Activated naive CD8-positive, alpha-beta T cell treated with anti-CD3 and anti-CD28 coated beads, Interleukin-2, amount 50 U/mL, for 24 hours (primary cell): ENCODE measurements at regions not wholly inside any gene's neighbourhood (a gene's known extent, or its start where the extent isn't known, plus 50 kb on each side); places are given as distances from the start of the nearest gene placed in this dataset.

Experiments
- ATAC-seq: fragments of 150-1000 bp; cut with Tn5 transposase; one replicate; pipeline ENCODE4 v1.10.0; 2021
- DNase-seq: peaks from one replicate; pipeline ENCODE4 v3.0.0; 2021
- H3K27ac Mint-ChIP-seq: one replicate; pipeline ENCODE4 v1.8.0; 2021; ENCODE audit warnings: mild to moderate bottlenecking, mixed read lengths
- H3K27me3 Mint-ChIP-seq: one replicate; pipeline ENCODE4 v1.8.0; 2021; ENCODE audit warnings: mixed read lengths
- H3K36me3 Mint-ChIP-seq: one replicate; pipeline ENCODE4 v1.8.0; 2021; ENCODE audit warnings: low read depth, mixed read lengths
- H3K4me1 Mint-ChIP-seq: one replicate; pipeline ENCODE4 v1.8.0; 2021; ENCODE audit warnings: mixed read lengths
- H3K4me3 Mint-ChIP-seq: one replicate; pipeline ENCODE4 v1.8.0; 2021; ENCODE audit warnings: mild to moderate bottlenecking, moderate library complexity, mixed read lengths
- H3K9me3 Mint-ChIP-seq: one replicate; pipeline ENCODE4 v1.8.0; 2021; ENCODE audit warnings: mixed read lengths

- no peaks in the 10 kb centered on the region for H3K36me3 Mint-ChIP-seq
Observed at GRCh38 chr4:27233531-27233930, 372.9 kb downstream of the STIM2 start.

GRCh38 chr4:27234306-27234899, 373.8 kb downstream of the STIM2 start:
- Mint-ChIP-seq H3K4me3 (no peak overlapping the region), H3K4me1 (no peaks in the 10 kb centered on the region), H3K27me3 (peaks cover 4% of the 10 kb centered on the region), H3K9me3 (peaks cover 6% of the 10 kb centered on the region), H3K27ac (no peak overlapping the region), H3K36me3 (no peaks in the 10 kb centered on the region)
- DNase-seq = no peak
- no peak for ATAC-seq

More at GRCh38 chr4:27233531-27233930, 372.9 kb downstream of the STIM2 start:
- peaks cover 3% of the 10 kb centered on the region for H3K9me3 Mint-ChIP-seq
- peaks cover 5% of the 10 kb centered on the region for H3K27me3 Mint-ChIP-seq
- ATAC-seq (no peak), DNase-seq (no peak)
- no peaks in the 10 kb centered on the region for H3K4me1 Mint-ChIP-seq
- H3K4me3 Mint-ChIP-seq = no peak overlapping the region
- no peak overlapping the region for H3K27ac Mint-ChIP-seq

- no peaks in the 10 kb centered on the region for H3K4me1 Mint-ChIP-seq
- H3K36me3 Mint-ChIP-seq = no peaks in the 10 kb centered on the region
- H3K4me3 Mint-ChIP-seq = no peak overlapping the region
- ATAC-seq = no peak
- H3K27ac Mint-ChIP-seq = no peak overlapping the region
- H3K27me3 Mint-ChIP-seq = peaks cover 3% of the 10 kb centered on the region
- peaks cover 6% of the 10 kb centered on the region for H3K9me3 Mint-ChIP-seq
- no peak for DNase-seq
Observed at GRCh38 chr4:27239641-27240040, 379.0 kb downstream of the STIM2 start.

- Mint-ChIP-seq H3K27ac (no peak overlapping the region), H3K9me3 (peaks cover 3% of the 10 kb centered on the region), H3K36me3 (no peaks in the 10 kb centered on the region), H3K4me1 (no peaks in the 10 kb centered on the region), H3K4me3 (no peak overlapping the region), H3K27me3 (peaks cover 2% of the 10 kb centered on the region)
- no peak for DNase-seq
- ATAC-seq = no peak
Observed at GRCh38 chr4:27242217-27242616, 381.6 kb downstream of the STIM2 start.

- no peaks in the 10 kb centered on the region for H3K27me3 Mint-ChIP-seq
- H3K4me3 Mint-ChIP-seq = no peak overlapping the region
- H3K9me3 Mint-ChIP-seq = no peaks in the 10 kb centered on the region
- H3K4me1 Mint-ChIP-seq = no peaks in the 10 kb centered on the region
- ATAC-seq (no peak), DNase-seq (no peak)
- H3K36me3 Mint-ChIP-seq = no peaks in the 10 kb centered on the region
- no peak overlapping the region for H3K27ac Mint-ChIP-seq
Observed at GRCh38 chr4:27245216-27245615, 384.6 kb downstream of the STIM2 start.

- Mint-ChIP-seq H3K36me3 (no peaks in the 10 kb centered on the region), H3K4me1 (no peaks in the 10 kb centered on the region), H3K4me3 (no peak overlapping the region), H3K9me3 (no peaks in the 10 kb centered on the region), H3K27me3 (no peaks in the 10 kb centered on the region), H3K27ac (no peak overlapping the region)
- ATAC-seq (no peak), DNase-seq (no peak)
Observed at GRCh38 chr4:27248829-27249228, 388.2 kb downstream of the STIM2 start.

- Mint-ChIP-seq H3K27me3 (no peaks in the 10 kb centered on the region), H3K4me1 (no peaks in the 10 kb centered on the region), H3K4me3 (no peak overlapping the region), H3K9me3 (no peaks in the 10 kb centered on the region), H3K36me3 (no peaks in the 10 kb centered on the region), H3K27ac (no peak overlapping the region)
- DNase-seq (no peak), ATAC-seq (no peak)
Observed at GRCh38 chr4:27251771-27252170, 391.1 kb downstream of the STIM2 start.

- H3K4me3 Mint-ChIP-seq = no peak overlapping the region
- no peaks in the 10 kb centered on the region for H3K4me1 Mint-ChIP-seq
- H3K9me3 Mint-ChIP-seq = no peaks in the 10 kb centered on the region
- H3K27me3 Mint-ChIP-seq = no peaks in the 10 kb centered on the region
- no peak for ATAC-seq
- no peaks in the 10 kb centered on the region for H3K36me3 Mint-ChIP-seq
- no peak overlapping the region for H3K27ac Mint-ChIP-seq
- DNase-seq = no peak
Observed at GRCh38 chr4:27267339-27267969, 406.8 kb downstream of the STIM2 start.

GRCh38 chr4:27267970-27268355, 407.3 kb downstream of the STIM2 start:
- no peaks in the 10 kb centered on the region for H3K4me1 Mint-ChIP-seq
- no peak for ATAC-seq
- H3K9me3 Mint-ChIP-seq = no peaks in the 10 kb centered on the region
- no peak overlapping the region for H3K27ac Mint-ChIP-seq
- no peak overlapping the region for H3K4me3 Mint-ChIP-seq
- no peaks in the 10 kb centered on the region for H3K27me3 Mint-ChIP-seq
- DNase-seq = no peak
- no peaks in the 10 kb centered on the region for H3K36me3 Mint-ChIP-seq

- H3K4me1 Mint-ChIP-seq = no peaks in the 10 kb centered on the region
Observed at GRCh38 chr4:27270435-27270834, 409.8 kb downstream of the STIM2 start.

GRCh38 chr4:27271555-27271954, 410.9 kb downstream of the STIM2 start:
- no peaks in the 10 kb centered on the region for H3K4me1 Mint-ChIP-seq

More at GRCh38 chr4:27270435-27270834, 409.8 kb downstream of the STIM2 start:
- H3K9me3 Mint-ChIP-seq = peaks cover 5% of the 10 kb centered on the region
- no peak overlapping the region for H3K4me3 Mint-ChIP-seq
- DNase-seq = no peak
- H3K36me3 Mint-ChIP-seq = no peaks in the 10 kb centered on the region
- H3K27me3 Mint-ChIP-seq = peaks cover 4% of the 10 kb centered on the region
- ATAC-seq = no peak
- H3K27ac Mint-ChIP-seq = no peak overlapping the region

GRCh38 chr4:27272217-27272616, 411.6 kb downstream of the STIM2 start:
- Mint-ChIP-seq H3K27ac (no peak overlapping the region), H3K27me3 (peaks cover 4% of the 10 kb centered on the region), H3K4me1 (no peaks in the 10 kb centered on the region), H3K36me3 (no peaks in the 10 kb centered on the region), H3K4me3 (no peak overlapping the region), H3K9me3 (peaks cover 5% of the 10 kb centered on the region)
- ATAC-seq (no peak), DNase-seq (no peak)

More at GRCh38 chr4:27271555-27271954, 410.9 kb downstream of the STIM2 start:
- H3K27me3 Mint-ChIP-seq = peaks cover 4% of the 10 kb centered on the region
- no peak overlapping the region for H3K27ac Mint-ChIP-seq
- H3K4me3 Mint-ChIP-seq = no peak overlapping the region
- ATAC-seq = no peak
- no peak for DNase-seq
- H3K36me3 Mint-ChIP-seq = no peaks in the 10 kb centered on the region
- peaks cover 5% of the 10 kb centered on the region for H3K9me3 Mint-ChIP-seq

GRCh38 chr4:27276307-27277073, 415.8 kb downstream of the STIM2 start:
- Mint-ChIP-seq H3K4me1 (no peaks in the 10 kb centered on the region), H3K9me3 (peaks cover 12% of the 10 kb centered on the region), H3K27ac (no peak overlapping the region), H3K27me3 (peaks cover 4% of the 10 kb centered on the region), H3K4me3 (no peak overlapping the region), H3K36me3 (no peaks in the 10 kb centered on the region)
- ATAC-seq (no peak), DNase-seq (no peak)

GRCh38 chr4:27278615-27279375, 418.2 kb downstream of the STIM2 start:
- no peaks in the 10 kb centered on the region for H3K4me1 Mint-ChIP-seq
- peaks cover 12% of the 10 kb centered on the region for H3K9me3 Mint-ChIP-seq
- DNase-seq (no peak), ATAC-seq (no peak)
- H3K27ac Mint-ChIP-seq = no peak overlapping the region
- no peaks in the 10 kb centered on the region for H3K36me3 Mint-ChIP-seq
- H3K27me3 Mint-ChIP-seq = peaks cover 4% of the 10 kb centered on the region
- H3K4me3 Mint-ChIP-seq = no peak overlapping the region
